Nephron (organoid): ENCODE measurements at regions not wholly inside any gene's neighbourhood (a gene's known extent, or its start where the extent isn't known, plus 50 kb on each side); places are given as distances from the start of the nearest gene placed in this dataset.

ENCODE experiments used
- H3K27ac Mint-ChIP-seq, 3 experiments: 2 replicates each; pipeline ENCODE4 v1.8.0; 2020; ENCODE audit warnings: mixed read lengths in 3 of 3, mild to moderate bottlenecking in 2 of 3, moderate library complexity in 1 of 3
- H3K27me3 Mint-ChIP-seq: 2 replicates; pipeline ENCODE4 v1.8.0; 2021; ENCODE audit warnings: low read depth, mild to moderate bottlenecking, moderate library complexity, mixed read lengths
- H3K36me3 Mint-ChIP-seq: 2 replicates; pipeline ENCODE4 v1.8.0; 2020; ENCODE audit warnings: low read depth, mixed read lengths
- H3K4me1 Mint-ChIP-seq: 2 replicates; pipeline ENCODE4 v1.8.0; 2020; ENCODE audit warnings: mixed read lengths
- H3K4me3 Mint-ChIP-seq, 3 experiments: 2 replicates each; pipeline ENCODE4 v1.8.0; 2020; ENCODE audit warnings: mild to moderate bottlenecking in 3 of 3, mixed read lengths in 3 of 3, moderate library complexity in 2 of 3
- H3K9me3 Mint-ChIP-seq: 2 replicates; pipeline ENCODE4 v1.8.0; 2020; ENCODE audit warnings: mixed read lengths
- TF ChIP-seq, protein P1 (sequence below), 3 experiments: fragments of 200-600 bp; sonication (generic); IDR thresholded peaks; one replicate each; pipeline ENCODE4 v1.5.0; 2021; ENCODE audit warnings: antibody characterized with exemption in 3 of 3; ENCODE audit not compliant: unreplicated experiment in 3 of 3

DNA sequence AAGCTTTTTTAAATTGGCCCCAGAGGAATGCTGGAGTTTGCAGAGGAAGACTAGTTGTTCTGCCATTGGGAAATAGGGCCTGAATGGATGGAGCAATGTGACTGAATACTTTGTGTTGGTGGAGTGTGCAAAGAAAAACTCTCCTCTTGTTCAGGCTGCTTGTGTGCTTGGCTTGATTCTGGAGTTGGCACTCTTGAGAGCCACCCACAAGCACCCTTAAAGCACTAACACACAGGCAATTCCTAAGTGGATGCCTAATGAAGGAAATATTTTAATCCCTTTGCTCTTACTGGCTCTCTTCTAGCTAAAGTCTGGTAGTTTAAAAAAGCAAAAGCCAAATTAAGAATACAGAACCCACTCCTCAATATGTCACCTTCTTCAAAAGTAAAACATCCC, 304.4 kb upstream of the C2CD4B start:
- no peaks in the 10 kb centered on the region for H3K36me3 Mint-ChIP-seq
- TF ChIP-seq, protein P1, sequence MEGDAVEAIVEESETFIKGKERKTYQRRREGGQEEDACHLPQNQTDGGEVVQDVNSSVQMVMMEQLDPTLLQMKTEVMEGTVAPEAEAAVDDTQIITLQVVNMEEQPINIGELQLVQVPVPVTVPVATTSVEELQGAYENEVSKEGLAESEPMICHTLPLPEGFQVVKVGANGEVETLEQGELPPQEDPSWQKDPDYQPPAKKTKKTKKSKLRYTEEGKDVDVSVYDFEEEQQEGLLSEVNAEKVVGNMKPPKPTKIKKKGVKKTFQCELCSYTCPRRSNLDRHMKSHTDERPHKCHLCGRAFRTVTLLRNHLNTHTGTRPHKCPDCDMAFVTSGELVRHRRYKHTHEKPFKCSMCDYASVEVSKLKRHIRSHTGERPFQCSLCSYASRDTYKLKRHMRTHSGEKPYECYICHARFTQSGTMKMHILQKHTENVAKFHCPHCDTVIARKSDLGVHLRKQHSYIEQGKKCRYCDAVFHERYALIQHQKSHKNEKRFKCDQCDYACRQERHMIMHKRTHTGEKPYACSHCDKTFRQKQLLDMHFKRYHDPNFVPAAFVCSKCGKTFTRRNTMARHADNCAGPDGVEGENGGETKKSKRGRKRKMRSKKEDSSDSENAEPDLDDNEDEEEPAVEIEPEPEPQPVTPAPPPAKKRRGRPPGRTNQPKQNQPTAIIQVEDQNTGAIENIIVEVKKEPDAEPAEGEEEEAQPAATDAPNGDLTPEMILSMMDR (IDR thresholded peaks at IDR 0.05; ENCODE audit: unreplicated experiment in 3 of 3) = no peak
- H3K9me3 Mint-ChIP-seq = no peaks in the 10 kb centered on the region
- no peaks in the 10 kb centered on the region for H3K27me3 Mint-ChIP-seq
- H3K4me3 Mint-ChIP-seq = no peak overlapping the region
- H3K4me1 Mint-ChIP-seq = peaks cover 78% of the 10 kb centered on the region
- H3K27ac Mint-ChIP-seq = peak overlapping the region; percentile 59 to 92 (median 84)

- H3K27me3 Mint-ChIP-seq = no peaks in the 10 kb centered on the region
- H3K27ac Mint-ChIP-seq = peak overlapping the region in 2 of 3 experiments; percentile 84 to 92
- H3K36me3 Mint-ChIP-seq = no peaks in the 10 kb centered on the region
- H3K9me3 Mint-ChIP-seq = no peaks in the 10 kb centered on the region
- H3K4me1 Mint-ChIP-seq = peaks cover 77% of the 10 kb centered on the region
- TF ChIP-seq, protein P1 (IDR thresholded peaks at IDR 0.05; ENCODE audit: unreplicated experiment in 3 of 3) = no peak
- no peak overlapping the region for H3K4me3 Mint-ChIP-seq
These were observed 305.0 kb upstream of the C2CD4B start for GRCh38 chr15:62469874-62470688.

GRCh38 chr15:62472616-62473299, 307.7 kb upstream of the C2CD4B start:
- TF ChIP-seq, protein P1 (IDR thresholded peaks at IDR 0.05; ENCODE audit: unreplicated experiment in 3 of 3) = no peak
- Mint-ChIP-seq H3K9me3 (no peaks in the 10 kb centered on the region), H3K4me3 (no peak overlapping the region), H3K27me3 (no peaks in the 10 kb centered on the region), H3K36me3 (no peaks in the 10 kb centered on the region), H3K27ac (peak overlapping the region; percentile 10 to 78 (median 52)), H3K4me1 (peaks cover 74% of the 10 kb centered on the region)

- Mint-ChIP-seq H3K4me3 (no peak overlapping the region), H3K4me1 (peaks cover 82% of the 10 kb centered on the region), H3K36me3 (no peaks in the 10 kb centered on the region), H3K9me3 (no peaks in the 10 kb centered on the region), H3K27me3 (no peaks in the 10 kb centered on the region), H3K27ac (peak overlapping the region; percentile 61 to 89 (median 80))
- TF ChIP-seq, protein P1 (IDR thresholded peaks at IDR 0.05; ENCODE audit: unreplicated experiment in 3 of 3) = no peak
These were observed 309.1 kb upstream of the C2CD4B start for GRCh38 chr15:62474021-62474770.

DNA sequence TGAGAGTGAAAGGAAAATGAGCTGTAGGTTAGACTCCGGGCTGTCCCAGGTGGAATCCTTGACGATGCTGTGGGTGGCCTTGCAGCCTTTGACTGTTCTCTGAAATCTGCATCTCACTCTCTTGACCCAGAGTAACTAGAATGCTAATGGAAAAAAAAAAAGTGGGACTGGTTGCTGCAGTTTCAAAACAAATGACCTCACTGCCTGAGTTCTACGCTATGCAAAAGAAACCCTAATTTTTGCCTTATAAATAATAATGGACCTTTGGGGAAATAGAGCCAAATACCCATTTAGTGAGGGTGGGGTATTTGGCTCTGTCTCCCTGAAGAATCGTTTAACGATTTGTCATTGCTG, 309.7 kb upstream of the C2CD4B start:
- no peaks in the 10 kb centered on the region for H3K27me3 Mint-ChIP-seq
- H3K36me3 Mint-ChIP-seq = no peaks in the 10 kb centered on the region
- peak overlapping the region; percentile 61 to 89 (median 80) for H3K27ac Mint-ChIP-seq
- H3K9me3 Mint-ChIP-seq = no peaks in the 10 kb centered on the region
- no peak overlapping the region for H3K4me3 Mint-ChIP-seq
- peaks cover 77% of the 10 kb centered on the region for H3K4me1 Mint-ChIP-seq
- TF ChIP-seq, protein P1 (IDR thresholded peaks at IDR 0.05; ENCODE audit: unreplicated experiment in 3 of 3) = no peak
